RKO (cell line): ENCODE measurements at regions not wholly inside any gene's neighbourhood (a gene's known extent, or its start where the extent isn't known, plus 50 kb on each side); places are given as distances from the start of the nearest gene placed in this dataset.
"Not testable (repeated sequence)": the region's sequence is repeated elsewhere in the genome, so short reads cannot be mapped to it uniquely, and the experiment has no call there.

ENCODE experiments used
- DNase-seq: peaks from one replicate; pipeline ENCODE4 v3.0.0-alpha.2; 2016; ENCODE audit warnings: low spot score

- DNase-seq, result no peak
Observed at GRCh38 chr7:49611951-49612350, 161.5 kb upstream of the VWC2 start.

- no peak for DNase-seq
Observed at GRCh38 chr7:49613759-49614158, 159.7 kb upstream of the VWC2 start.

- not testable (repeated sequence) for DNase-seq
Observed at GRCh38 chr7:49614974-49615373, 158.5 kb upstream of the VWC2 start.

GRCh38 chr7:49618028-49618427, 155.4 kb upstream of the VWC2 start:
- DNase-seq, result no peak

GRCh38 chr7:49623943-49624342, 149.5 kb upstream of the VWC2 start:
- DNase-seq, result no peak

- DNase-seq, result no peak
Observed at GRCh38 chr7:49624611-49625010, 148.8 kb upstream of the VWC2 start.

GRCh38 chr7:49630513-49630912, 142.9 kb upstream of the VWC2 start:
- DNase-seq, result no peak

GRCh38 chr7:49631071-49631815, 142.2 kb upstream of the VWC2 start:
- no peak for DNase-seq

GRCh38 chr7:49631960-49632359, 141.5 kb upstream of the VWC2 start:
- no peak for DNase-seq

GRCh38 chr7:49635800-49636199, 137.6 kb upstream of the VWC2 start:
- DNase-seq, result no peak

- DNase-seq, result no peak
Observed at GRCh38 chr7:49636400-49636799, 137.0 kb upstream of the VWC2 start.

GRCh38 chr7:49638166-49638565, 135.3 kb upstream of the VWC2 start:
- no peak for DNase-seq

- DNase-seq, result no peak
Observed at GRCh38 chr7:49639068-49639593, 134.3 kb upstream of the VWC2 start.

GRCh38 chr7:49639808-49640207, 133.6 kb upstream of the VWC2 start:
- no peak for DNase-seq

GRCh38 chr7:49643321-49643720, 130.1 kb upstream of the VWC2 start:
- DNase-seq, result no peak

GRCh38 chr7:49643736-49644135, 129.7 kb upstream of the VWC2 start:
- DNase-seq, result no peak

- DNase-seq, result no peak
Observed at GRCh38 chr7:49644396-49645166, 128.9 kb upstream of the VWC2 start.

- DNase-seq, result no peak
Observed at GRCh38 chr7:49645296-49645695, 128.1 kb upstream of the VWC2 start.

GRCh38 chr7:49660170-49660783, 113.2 kb upstream of the VWC2 start:
- DNase-seq, result no peak

- no peak for DNase-seq
Observed at GRCh38 chr7:49660976-49661375, 112.5 kb upstream of the VWC2 start.

GRCh38 chr7:49665963-49666362, 107.5 kb upstream of the VWC2 start:
- not testable (repeated sequence) for DNase-seq

GRCh38 chr7:49666764-49667163, 106.7 kb upstream of the VWC2 start:
- no peak for DNase-seq

GRCh38 chr7:49669285-49669684, 104.2 kb upstream of the VWC2 start:
- DNase-seq, result no peak
